GM18858 (cell line): ENCODE measurements at regions not wholly inside any gene's neighbourhood (a gene's known extent, or its start where the extent isn't known, plus 50 kb on each side); places are given as distances from the start of the nearest gene placed in this dataset.

Experiments
- ATAC-seq: cut with Tn5 transposase; IDR thresholded peaks from one replicate; pipeline ENCODE4 v1.9.1; 2021; ENCODE audit not compliant: unreplicated experiment

DNA sequence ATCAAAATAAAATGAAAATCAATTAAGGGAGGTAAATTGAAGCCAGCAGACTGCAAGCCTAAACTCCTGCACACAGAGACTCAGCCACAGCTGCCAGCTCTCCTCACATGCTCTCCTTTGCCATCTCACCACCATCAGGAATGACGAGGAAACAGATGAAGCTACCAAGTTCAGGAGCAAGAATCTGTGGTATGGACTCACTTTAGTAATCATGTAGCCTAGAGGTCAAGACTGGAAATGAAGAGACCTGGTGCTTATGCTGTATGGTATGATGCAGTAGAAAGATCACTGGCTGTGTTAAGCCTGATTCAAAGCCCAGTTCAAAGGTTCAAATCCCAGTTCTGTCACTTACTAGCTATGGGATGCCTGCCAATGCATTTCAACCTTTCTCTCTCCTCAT, 78.9 kb upstream of the CAMK1G start:
- no peak for ATAC-seq

- ATAC-seq: no peak
These were observed 78.5 kb upstream of the CAMK1G start for GRCh38 chr1:209505044-209505443.

DNA sequence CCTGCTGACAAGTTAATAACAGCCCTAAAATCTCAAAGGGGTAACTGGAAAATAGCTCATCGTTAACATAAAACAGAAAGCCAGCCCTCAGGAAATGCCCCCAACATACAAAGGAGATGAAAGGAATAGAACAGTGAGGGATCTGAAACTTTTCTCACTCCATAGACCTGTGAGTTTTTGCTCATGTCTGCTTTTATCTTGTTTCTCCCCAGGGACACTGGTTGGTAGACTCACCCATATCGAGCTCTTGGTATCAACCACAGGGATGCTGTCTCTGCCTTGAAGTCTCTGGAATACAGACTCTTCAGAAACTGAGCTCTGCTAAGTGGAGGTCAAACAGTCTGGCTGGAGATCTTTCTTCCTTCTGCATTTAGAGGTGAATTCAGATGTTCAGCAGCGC, 77.4 kb upstream of the CAMK1G start:
- no peak for ATAC-seq

DNA sequence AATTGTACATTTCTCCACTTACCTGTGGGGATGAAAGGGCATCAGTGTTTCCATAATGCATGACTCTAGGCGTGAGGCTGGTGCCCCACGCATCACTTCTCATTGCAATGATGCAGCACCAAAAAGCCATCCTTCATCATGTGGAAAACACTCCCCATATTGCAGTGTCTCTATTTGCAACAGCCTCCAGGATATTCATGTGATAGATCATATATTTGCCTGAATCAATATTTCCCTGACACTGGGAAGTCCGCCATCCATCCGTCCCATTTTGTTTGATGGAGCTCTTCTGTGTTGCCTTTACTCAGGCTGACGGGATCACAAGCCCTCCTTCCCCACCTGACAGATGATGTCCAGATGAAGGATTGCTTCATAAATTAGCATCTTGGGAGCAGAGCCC, 74.5 kb upstream of the CAMK1G start:
- no peak for ATAC-seq

GRCh38 chr1:209510063-209510462, 73.5 kb upstream of the CAMK1G start:
- no peak for ATAC-seq

DNA sequence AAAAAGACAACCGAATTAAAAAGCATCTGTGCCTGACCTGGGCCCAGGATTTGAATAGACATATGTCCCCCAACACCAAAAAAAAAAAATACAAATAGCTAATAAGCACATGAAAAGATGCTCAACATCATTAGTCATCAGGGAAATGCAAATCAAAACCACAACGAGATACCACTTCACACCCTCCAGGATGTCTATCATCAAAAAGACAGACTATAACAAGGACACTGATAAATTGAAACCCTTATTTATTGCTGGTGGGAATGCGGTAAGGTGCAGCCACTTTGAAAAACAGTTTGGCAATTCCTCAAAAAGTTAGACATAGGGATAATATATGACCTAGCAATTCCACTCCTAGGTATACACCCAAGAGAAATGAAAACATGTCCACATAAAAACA, 72.3 kb upstream of the CAMK1G start:
- ATAC-seq: no peak

DNA sequence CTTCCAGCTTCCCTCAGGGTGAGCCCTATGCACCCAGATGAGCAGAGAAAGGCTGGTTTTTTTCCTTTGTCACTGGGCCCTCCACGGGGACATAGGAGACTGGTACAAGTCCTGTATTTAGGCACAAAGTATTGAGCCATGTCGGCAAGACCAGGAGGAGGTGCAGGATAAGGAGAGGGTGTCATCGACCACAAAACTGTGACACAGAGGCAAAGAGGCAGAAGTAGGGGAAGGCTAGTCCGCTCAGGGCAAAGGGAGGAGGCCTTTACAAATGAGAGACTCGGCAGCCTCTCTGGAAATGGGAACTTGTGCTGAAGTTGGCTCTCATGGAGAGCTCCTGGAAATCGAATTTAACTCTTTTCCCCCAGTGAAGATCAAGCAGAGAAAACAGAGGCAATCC, 70.7 kb upstream of the CAMK1G start:
- ATAC-seq: no peak

- ATAC-seq: no peak
These were observed 70.3 kb upstream of the CAMK1G start for GRCh38 chr1:209513226-209513625.

DNA sequence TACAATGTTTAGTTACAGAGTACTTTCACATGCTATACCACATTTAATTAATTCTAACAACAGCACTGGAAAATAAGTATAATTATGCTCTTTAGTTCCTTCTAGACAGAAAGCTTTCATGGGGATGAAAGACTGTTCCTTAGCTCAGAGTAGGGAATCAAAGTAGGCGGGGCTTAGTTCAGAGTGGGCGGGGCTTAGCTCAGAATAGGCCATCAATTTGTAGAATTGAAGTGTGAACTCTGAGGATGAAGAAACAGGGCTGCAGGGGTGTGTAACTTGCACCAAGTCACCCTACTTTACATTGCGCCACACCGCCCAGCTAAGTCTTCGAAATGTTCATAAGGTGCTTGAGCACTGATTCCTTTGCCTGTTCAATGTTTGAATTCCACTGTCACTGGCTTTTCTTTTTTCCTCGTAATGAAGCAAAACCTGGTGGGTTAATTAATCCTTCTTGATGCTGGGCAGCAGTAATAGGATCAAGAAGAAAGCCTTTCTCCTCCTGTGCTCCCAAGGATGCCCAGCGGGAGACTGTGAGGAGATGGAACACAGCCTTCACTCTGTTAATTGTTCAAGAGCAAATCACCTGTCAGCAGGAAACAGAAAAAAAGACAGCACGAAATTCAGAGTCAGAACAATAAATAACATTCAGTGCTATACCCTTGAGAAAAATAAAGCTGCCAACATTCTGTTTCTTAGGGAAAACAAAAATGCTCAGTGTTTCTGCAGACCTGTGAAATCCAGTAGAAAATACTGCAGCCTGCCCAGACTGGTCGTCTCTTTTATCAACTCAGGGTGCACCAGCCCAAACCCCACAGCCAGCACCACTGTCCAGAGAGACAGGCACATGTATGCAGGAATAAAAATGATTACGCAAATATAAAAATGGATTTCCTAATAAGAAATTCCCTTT, 66.5 kb upstream of the CAMK1G start:
- ATAC-seq: no peak

- no peak for ATAC-seq
These were observed 65.8 kb upstream of the CAMK1G start for GRCh38 chr1:209517681-209518050.

- ATAC-seq: no peak
These were observed 63.7 kb upstream of the CAMK1G start for GRCh38 chr1:209519786-209520185.

GRCh38 chr1:209522826-209523225, 60.7 kb upstream of the CAMK1G start:
- ATAC-seq: no peak

GRCh38 chr1:209526137-209526536, 57.4 kb upstream of the CAMK1G start:
- no peak for ATAC-seq

GRCh38 chr1:209527372-209527771, 56.1 kb upstream of the CAMK1G start:
- ATAC-seq: no peak

GRCh38 chr1:209527993-209528717, 55.4 kb upstream of the CAMK1G start:
- ATAC-seq: no peak

DNA sequence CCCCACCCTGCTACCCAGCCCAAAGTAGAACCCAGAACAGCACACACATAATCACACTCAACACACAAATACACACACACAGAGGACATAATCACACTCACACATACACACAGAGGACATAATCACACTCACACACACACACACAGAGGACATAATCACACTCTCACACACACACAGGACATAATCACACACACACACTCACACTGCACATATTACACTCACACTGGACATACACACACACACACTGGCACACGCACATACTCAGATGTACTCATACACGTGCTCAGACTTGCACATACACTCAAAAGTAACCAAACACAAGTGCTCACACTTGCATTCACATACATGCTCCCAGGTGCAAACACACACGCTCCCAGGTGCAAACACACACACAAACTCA, 54.3 kb upstream of the CAMK1G start:
- no peak for ATAC-seq

DNA sequence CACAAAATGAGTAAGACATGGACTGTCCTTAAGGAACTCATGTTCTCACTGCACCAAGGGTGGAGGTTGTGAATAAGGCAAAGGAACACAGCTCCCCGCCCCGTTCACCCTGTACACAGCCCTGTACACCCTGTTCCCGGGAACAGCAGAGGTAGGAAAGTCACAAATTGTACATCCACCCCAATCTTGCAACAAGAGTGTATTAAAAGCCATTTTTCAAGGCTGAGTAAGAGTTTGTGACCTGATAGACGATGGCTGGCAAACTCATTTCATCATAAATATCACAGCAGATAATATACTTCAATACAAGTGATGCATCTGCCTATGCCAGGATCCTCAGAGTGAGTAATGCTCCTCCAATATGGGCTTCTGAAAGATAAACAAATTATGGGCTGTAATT, 52.5 kb upstream of the CAMK1G start:
- ATAC-seq: no peak

- ATAC-seq: no peak
These were observed 52.0 kb upstream of the CAMK1G start for GRCh38 chr1:209531549-209531948.
